SK-N-MC (cell line): ENCODE measurements at regions not wholly inside any gene's neighbourhood (a gene's known extent, or its start where the extent isn't known, plus 50 kb on each side); places are given as distances from the start of the nearest gene placed in this dataset.
A peak's percentile ranks its signal among the peaks of the same experiment; 100 is the strongest.

Source experiments
- DNase-seq: peaks from one replicate; pipeline ENCODE4 v3.0.0-alpha.2; 2011; ENCODE audit warnings: low read depth, low spot score
- H3K27ac ChIP-seq: fragments of 200-600 bp; sonication (generic); 2 replicates; pipeline ENCODE4 v1.5.1; 2016; ENCODE audit warnings: mixed run types
- H3K36me3 ChIP-seq: fragments of 200-600 bp; sonication (generic); 2 replicates; pipeline ENCODE4 v1.6.1; 2017; ENCODE audit warnings: antibody characterized with exemption, low read length, mixed read lengths; ENCODE audit not compliant: insufficient read depth
- H3K4me3 ChIP-seq: fragments of 200-600 bp; sonication (generic); 2 replicates; pipeline ENCODE4 v1.5.1; 2016
- H3K9ac ChIP-seq: fragments of 200-600 bp; sonication (generic); 2 replicates; pipeline ENCODE4 v1.8.0; 2017; ENCODE audit warnings: mixed run types, mixed read lengths; ENCODE audit not compliant: insufficient read length
- H3K9me3 ChIP-seq: fragments of 200-600 bp; sonication (generic); 2 replicates; pipeline ENCODE4 v1.6.1; 2017; ENCODE audit warnings: low read depth, mild to moderate bottlenecking, antibody characterized with exemption, low read length, moderate library complexity, mixed read lengths
- EZH2 ChIP-seq: fragments of 200-600 bp; sonication (generic); IDR thresholded peaks from one replicate; pipeline ENCODE4 v1.6.1; 2017; ENCODE audit warnings: antibody characterized with exemption
- FOXP2 ChIP-seq: optimal IDR thresholded peaks from 2 replicates; pipeline ENCODE3; 2011; ENCODE audit warnings: mild to moderate bottlenecking, moderate library complexity; ENCODE audit not compliant: insufficient read depth; ENCODE audit errors: extremely low read length, control extremely low read depth
- POLR2AphosphoS5 ChIP-seq: IDR thresholded peaks from 2 replicates; pipeline ENCODE4 v1.6.1; 2012; ENCODE audit warnings: mild to moderate bottlenecking, low read depth, low read length, borderline replicate concordance

GRCh38 chr15:35774653-35775052, 228.7 kb upstream of the DPH6 start:
- H3K9me3 ChIP-seq, result no peaks in the 10 kb centered on the region
- no peak overlapping the region for H3K9ac ChIP-seq
- H3K36me3 ChIP-seq, result no peaks in the 10 kb centered on the region
- TF ChIP-seq EZH2 (no peak), POLR2AphosphoS5 (no peak), FOXP2 (no peak)
- H3K4me3 ChIP-seq, result no peak overlapping the region
- no peak overlapping the region for H3K27ac ChIP-seq
- DNase-seq, result no peak

GRCh38 chr15:35775471-35775870, 229.5 kb upstream of the DPH6 start:
- H3K4me3 ChIP-seq, result no peak overlapping the region
- no peaks in the 10 kb centered on the region for H3K9me3 ChIP-seq
- H3K36me3 ChIP-seq, result no peaks in the 10 kb centered on the region
- no peak overlapping the region for H3K9ac ChIP-seq
- no peak for TF ChIP-seq POLR2AphosphoS5
- no peak for TF ChIP-seq EZH2
- TF ChIP-seq FOXP2, result no peak
- no peak overlapping the region for H3K27ac ChIP-seq
- no peak for DNase-seq

DNA sequence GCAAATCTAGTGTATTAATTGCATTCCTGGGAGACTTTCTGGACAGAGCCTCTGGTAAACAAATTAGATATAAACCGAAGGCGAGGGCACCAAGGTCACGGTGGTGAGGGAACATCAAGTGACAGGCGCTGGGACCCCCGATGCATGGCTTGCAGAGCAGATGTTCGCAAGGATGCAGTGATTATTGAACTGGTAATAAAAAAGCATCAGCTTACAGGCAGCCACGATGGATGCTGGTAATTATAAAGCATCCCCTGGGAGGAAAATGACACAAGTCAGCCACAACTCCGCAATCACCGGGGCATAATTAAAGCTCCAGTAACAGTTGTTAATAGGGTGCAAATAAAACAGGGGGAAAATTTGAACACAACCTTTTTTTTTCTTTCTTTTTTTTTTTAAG, 231.1 kb upstream of the DPH6 start:
- Histone ChIP-seq H3K27ac (no peak overlapping the region), H3K9ac (no peak overlapping the region), H3K36me3 (no peaks in the 10 kb centered on the region), H3K4me3 (no peak overlapping the region), H3K9me3 (no peaks in the 10 kb centered on the region)
- no peak for DNase-seq
- TF ChIP-seq EZH2, result no peak
- TF ChIP-seq POLR2AphosphoS5, result no peak
- TF ChIP-seq FOXP2, result no peak

- H3K27ac ChIP-seq, result no peak overlapping the region
- no peaks in the 10 kb centered on the region for H3K36me3 ChIP-seq
- TF ChIP-seq POLR2AphosphoS5 (no peak), FOXP2 (no peak), EZH2 (no peak)
- no peak overlapping the region for H3K4me3 ChIP-seq
- H3K9ac ChIP-seq, result no peak overlapping the region
- no peaks in the 10 kb centered on the region for H3K9me3 ChIP-seq
- DNase-seq, result no peak
Observed at GRCh38 chr15:35783203-35783602, 237.2 kb upstream of the DPH6 start.

- H3K27ac ChIP-seq, result no peak overlapping the region
- TF ChIP-seq POLR2AphosphoS5 (no peak), EZH2 (no peak), FOXP2 (no peak)
- H3K4me3 ChIP-seq, result no peak overlapping the region
- H3K9ac ChIP-seq, result no peak overlapping the region
- H3K9me3 ChIP-seq, result no peaks in the 10 kb centered on the region
- DNase-seq, result peak; percentile 22
- no peaks in the 10 kb centered on the region for H3K36me3 ChIP-seq
Observed at GRCh38 chr15:35784745-35785144, 238.8 kb upstream of the DPH6 start.

DNA sequence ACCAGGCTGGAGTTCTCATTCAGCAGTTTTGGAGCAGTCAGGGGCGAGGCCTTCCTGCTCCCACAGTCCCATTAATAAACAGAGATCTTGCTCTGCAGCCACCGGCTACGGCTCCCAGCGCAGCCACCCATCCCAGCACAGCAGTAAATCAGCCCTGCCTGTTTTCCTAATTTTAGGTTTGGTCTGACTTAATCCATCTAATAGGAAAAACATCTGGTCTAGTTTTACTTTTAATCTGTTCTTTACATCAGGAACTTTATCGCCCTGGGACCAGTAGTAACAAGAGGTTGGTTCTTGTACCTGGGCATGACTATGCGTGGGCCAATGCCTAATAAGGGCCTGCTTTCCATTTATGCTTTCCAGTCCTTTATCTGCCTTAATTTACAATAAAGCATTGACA, 264.0 kb upstream of the DPH6 start:
- Histone ChIP-seq H3K9ac (no peak overlapping the region), H3K27ac (no peak overlapping the region), H3K9me3 (no peaks in the 10 kb centered on the region), H3K4me3 (no peak overlapping the region), H3K36me3 (no peaks in the 10 kb centered on the region)
- TF ChIP-seq POLR2AphosphoS5, result no peak
- TF ChIP-seq FOXP2, result no peak
- no peak for TF ChIP-seq EZH2
- no peak for DNase-seq

DNA sequence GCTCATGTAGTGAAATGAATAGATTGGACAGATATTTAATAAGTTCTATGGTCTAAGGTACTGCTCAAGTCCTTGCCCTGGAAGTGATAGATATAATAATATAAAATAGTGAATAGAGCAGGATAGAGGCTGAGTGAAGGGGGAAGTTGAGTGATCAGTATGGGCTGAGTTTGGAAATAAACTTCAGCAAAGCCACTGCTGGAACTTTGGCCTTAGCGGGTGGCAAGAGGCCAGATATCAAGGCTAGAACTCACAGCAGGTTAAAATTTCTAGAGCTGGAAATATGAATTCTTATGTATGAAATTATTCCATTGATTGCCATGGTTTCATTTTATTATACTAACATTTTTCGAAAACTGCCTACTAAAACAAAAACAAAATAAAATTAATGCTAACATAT, 267.6 kb upstream of the DPH6 start:
- TF ChIP-seq FOXP2 (no peak), EZH2 (no peak), POLR2AphosphoS5 (no peak)
- DNase-seq, result no peak
- Histone ChIP-seq H3K9me3 (no peaks in the 10 kb centered on the region), H3K9ac (no peak overlapping the region), H3K4me3 (no peak overlapping the region), H3K36me3 (no peaks in the 10 kb centered on the region), H3K27ac (no peak overlapping the region)

GRCh38 chr15:35818846-35819245, 272.9 kb upstream of the DPH6 start:
- TF ChIP-seq POLR2AphosphoS5 (no peak), FOXP2 (no peak), EZH2 (no peak)
- Histone ChIP-seq H3K36me3 (no peaks in the 10 kb centered on the region), H3K9ac (no peak overlapping the region), H3K4me3 (no peak overlapping the region), H3K9me3 (no peaks in the 10 kb centered on the region), H3K27ac (no peak overlapping the region)
- no peak for DNase-seq

- no peaks in the 10 kb centered on the region for H3K9me3 ChIP-seq
- no peak for TF ChIP-seq POLR2AphosphoS5
- no peak for TF ChIP-seq EZH2
- no peak for TF ChIP-seq FOXP2
- H3K4me3 ChIP-seq, result no peak overlapping the region
- no peak for DNase-seq
- H3K36me3 ChIP-seq, result no peaks in the 10 kb centered on the region
- no peak overlapping the region for H3K9ac ChIP-seq
- no peak overlapping the region for H3K27ac ChIP-seq
Observed at GRCh38 chr15:35822153-35822552, 276.2 kb upstream of the DPH6 start.

DNA sequence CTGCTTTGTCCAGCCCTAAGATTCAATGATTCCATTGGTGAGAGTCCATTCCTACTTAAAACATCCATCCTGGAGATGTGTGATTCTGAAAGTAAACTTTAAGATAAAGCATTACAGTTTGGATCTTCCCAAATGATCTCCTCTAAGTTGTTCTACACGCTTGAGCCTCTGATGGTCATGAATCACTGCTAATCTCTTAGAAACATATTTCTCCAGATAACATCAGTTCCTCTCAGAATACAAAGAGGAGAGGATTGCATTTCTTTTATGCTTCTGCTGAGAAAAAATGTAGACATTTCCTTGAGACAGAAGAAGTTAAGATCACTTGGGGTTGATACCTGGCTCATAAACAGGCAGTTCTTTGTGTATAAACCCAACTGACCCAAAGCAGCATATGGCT, 281.2 kb upstream of the DPH6 start:
- no peaks in the 10 kb centered on the region for H3K36me3 ChIP-seq

More for the DNA sequence above, 281.2 kb upstream of the DPH6 start:
- DNase-seq, result no peak
- H3K9me3 ChIP-seq, result no peaks in the 10 kb centered on the region
- H3K4me3 ChIP-seq, result no peak overlapping the region
- TF ChIP-seq FOXP2, result no peak
- TF ChIP-seq EZH2, result no peak
- no peak for TF ChIP-seq POLR2AphosphoS5
- H3K9ac ChIP-seq, result no peak overlapping the region
- H3K27ac ChIP-seq, result no peak overlapping the region
